ENCODE measurements at regions not wholly inside any gene's neighbourhood (a gene's known extent, or its start where the extent isn't known, plus 50 kb on each side); places are given as distances from the start of the nearest gene placed in this dataset.

DNA sequence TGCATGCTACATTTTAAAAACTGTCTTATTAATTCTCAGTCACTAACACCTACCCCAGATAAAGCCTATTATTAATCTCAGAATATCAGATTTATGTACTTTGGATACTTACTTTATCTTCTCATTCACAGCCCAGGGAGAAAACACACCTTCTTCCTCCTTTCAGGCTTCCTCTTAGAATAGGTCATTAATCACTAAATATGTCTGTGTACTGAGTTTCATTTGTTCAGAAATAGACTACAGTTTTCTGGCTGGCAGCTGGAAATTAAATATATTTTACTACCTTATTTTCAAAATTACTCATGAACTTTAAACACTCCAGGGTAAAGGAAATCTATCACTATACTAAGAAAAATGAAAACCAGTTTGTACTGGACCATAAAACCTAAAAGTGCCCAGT lies 147.7 kb upstream of the DST start:
- H3K36me3 ChIP-seq, result peaks cover 0 to 3% (median 0%) of the 10 kb centered on the region in 9 donors
- no peak for DNase-seq
- H3K4me3 ChIP-seq, result no peak overlapping the region
- H3K27ac ChIP-seq, result no peak overlapping the region
- no peak for ATAC-seq
- H3K27me3 ChIP-seq, result no peaks in the 10 kb centered on the region
- intact Hi-C loops (cut with DNase I), result no loop called here
- no peaks in the 10 kb centered on the region for H3K9me3 ChIP-seq
- TF ChIP-seq, protein P1, sequence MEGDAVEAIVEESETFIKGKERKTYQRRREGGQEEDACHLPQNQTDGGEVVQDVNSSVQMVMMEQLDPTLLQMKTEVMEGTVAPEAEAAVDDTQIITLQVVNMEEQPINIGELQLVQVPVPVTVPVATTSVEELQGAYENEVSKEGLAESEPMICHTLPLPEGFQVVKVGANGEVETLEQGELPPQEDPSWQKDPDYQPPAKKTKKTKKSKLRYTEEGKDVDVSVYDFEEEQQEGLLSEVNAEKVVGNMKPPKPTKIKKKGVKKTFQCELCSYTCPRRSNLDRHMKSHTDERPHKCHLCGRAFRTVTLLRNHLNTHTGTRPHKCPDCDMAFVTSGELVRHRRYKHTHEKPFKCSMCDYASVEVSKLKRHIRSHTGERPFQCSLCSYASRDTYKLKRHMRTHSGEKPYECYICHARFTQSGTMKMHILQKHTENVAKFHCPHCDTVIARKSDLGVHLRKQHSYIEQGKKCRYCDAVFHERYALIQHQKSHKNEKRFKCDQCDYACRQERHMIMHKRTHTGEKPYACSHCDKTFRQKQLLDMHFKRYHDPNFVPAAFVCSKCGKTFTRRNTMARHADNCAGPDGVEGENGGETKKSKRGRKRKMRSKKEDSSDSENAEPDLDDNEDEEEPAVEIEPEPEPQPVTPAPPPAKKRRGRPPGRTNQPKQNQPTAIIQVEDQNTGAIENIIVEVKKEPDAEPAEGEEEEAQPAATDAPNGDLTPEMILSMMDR (IDR thresholded peaks at IDR 0.05), result no peak
- H3K4me1 ChIP-seq, result peaks cover 0 to 71% (median 43%) of the 10 kb centered on the region in 9 donors

DNA sequence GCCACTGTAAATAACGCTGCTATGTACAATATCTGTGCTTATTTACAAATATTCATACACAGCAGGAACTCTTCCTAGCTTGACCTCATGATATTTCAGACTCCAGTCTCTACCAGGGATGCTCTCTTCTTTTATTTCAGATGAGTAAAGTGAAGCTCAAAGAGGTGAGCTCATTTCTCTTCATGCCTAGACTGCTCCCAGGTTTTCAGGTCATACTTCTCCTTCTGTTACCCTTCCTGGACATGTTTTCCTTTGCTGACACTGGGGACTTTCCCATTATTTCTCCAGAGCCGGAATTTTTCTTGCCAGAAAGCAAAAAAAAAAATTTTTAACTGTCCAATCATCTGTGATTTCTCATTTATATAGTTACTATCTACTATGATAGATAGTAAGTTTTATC lies 147.2 kb upstream of the DST start:
- Histone ChIP-seq H3K9me3 (no peaks in the 10 kb centered on the region), H3K4me1 (peaks cover 0 to 65% (median 38%) of the 10 kb centered on the region in 9 donors), H3K27ac (peak overlapping the region in 1 of 10 donors; percentile 7), H3K4me3 (no peak overlapping the region), H3K27me3 (no peaks in the 10 kb centered on the region), H3K36me3 (peaks cover 0 to 8% (median 0%) of the 10 kb centered on the region in 9 donors)
- TF ChIP-seq, protein P1 (IDR thresholded peaks at IDR 0.05), result no peak
- 56 to 63% methylated on average over 2 of the region's 2 CpGs for WGBS, 2 donors
- no peak for ATAC-seq
- DNase-seq, result no peak
- intact Hi-C loops (cut with DNase I), result no loop called here

DNA sequence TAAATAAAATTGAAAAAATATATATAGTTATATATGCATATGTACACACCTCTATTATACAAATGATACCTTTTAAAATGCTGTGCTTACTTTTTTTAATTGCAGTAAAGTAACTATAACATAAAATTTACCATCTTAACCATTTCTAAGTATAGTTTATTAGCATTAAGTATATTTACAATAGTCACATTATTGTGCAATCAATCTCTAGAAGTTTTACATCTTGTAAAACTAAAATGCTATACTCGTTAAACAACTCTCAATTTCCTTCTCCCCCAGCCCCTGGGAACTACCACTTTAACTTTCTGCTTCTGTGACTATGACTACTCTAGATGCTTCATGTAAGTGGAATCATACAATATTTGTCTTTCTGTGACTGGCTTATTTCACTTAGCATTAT lies 146.7 kb upstream of the DST start:
- WGBS, 2 donors, result 86 to 90% methylated on average over 1 of the region's 1 CpG
- intact Hi-C loops (cut with DNase I), result no loop called here
- Histone ChIP-seq H3K27me3 (no peaks in the 10 kb centered on the region), H3K4me1 (peaks cover 0 to 60% (median 32%) of the 10 kb centered on the region in 9 donors), H3K27ac (peak overlapping the region in 1 of 10 donors; percentile 7), H3K9me3 (no peaks in the 10 kb centered on the region), H3K36me3 (peaks cover 0 to 8% (median 0%) of the 10 kb centered on the region in 9 donors), H3K4me3 (no peak overlapping the region)
- ATAC-seq (no peak), DNase-seq (no peak)
- TF ChIP-seq, protein P1 (IDR thresholded peaks at IDR 0.05), result no peak

DNA sequence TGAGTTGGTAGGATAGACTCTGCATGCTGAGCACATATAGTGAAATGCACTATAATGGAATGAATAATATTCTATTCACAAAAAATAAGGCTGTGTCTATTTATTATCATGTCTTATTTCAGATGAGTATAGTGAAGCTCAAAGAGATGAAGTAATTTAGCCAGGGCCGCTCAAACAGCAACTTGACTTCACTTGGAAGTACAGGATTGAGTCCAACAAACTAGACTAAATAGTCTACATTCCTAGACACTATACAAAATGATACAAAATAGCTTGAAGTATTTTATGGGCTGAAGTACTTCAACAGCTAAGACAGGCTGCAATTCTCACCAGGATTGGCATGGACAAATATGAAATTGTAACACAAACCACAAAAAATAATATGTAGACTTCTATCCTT lies 144.5 kb upstream of the DST start:
- peak in 1 of 8 donors; percentile 25 for ATAC-seq
- WGBS, 2 donors, result 42 to 46% methylated on average over 1 of the region's 1 CpG

More for the DNA sequence above, 144.5 kb upstream of the DST start:
- intact Hi-C loops (cut with DNase I), result no loop called here
- DNase-seq, result no peak
- peaks cover 0 to 8% (median 0%) of the 10 kb centered on the region in 9 donors for H3K36me3 ChIP-seq
- no peaks in the 10 kb centered on the region for H3K27me3 ChIP-seq
- H3K4me3 ChIP-seq, result no peak overlapping the region
- no peak overlapping the region for H3K27ac ChIP-seq
- no peaks in the 10 kb centered on the region for H3K9me3 ChIP-seq
- peaks cover 0 to 45% (median 20%) of the 10 kb centered on the region in 9 donors for H3K4me1 ChIP-seq
- TF ChIP-seq, protein P1 (IDR thresholded peaks at IDR 0.05), result no peak

Data from heart right ventricle (tissue), 16 donors.